Kidney capillary endothelial cell (primary cell): ENCODE measurements at regions not wholly inside any gene's neighbourhood (a gene's known extent, or its start where the extent isn't known, plus 50 kb on each side); places are given as distances from the start of the nearest gene placed in this dataset.
"Not testable (repeated sequence)": the region's sequence is repeated elsewhere in the genome, so short reads cannot be mapped to it uniquely, and the experiment has no call there.

Experiments
- DNase-seq: peaks from one replicate; pipeline ENCODE4 v3.0.0-alpha.2; 2018; ENCODE audit warnings: low spot score

- DNase-seq = no peak
These were observed 153.8 kb downstream of the UNC5CL start for GRCh38 chr6:40885139-40885774.

- no peak for DNase-seq
These were observed 156.6 kb downstream of the UNC5CL start for GRCh38 chr6:40882323-40882997.

DNA sequence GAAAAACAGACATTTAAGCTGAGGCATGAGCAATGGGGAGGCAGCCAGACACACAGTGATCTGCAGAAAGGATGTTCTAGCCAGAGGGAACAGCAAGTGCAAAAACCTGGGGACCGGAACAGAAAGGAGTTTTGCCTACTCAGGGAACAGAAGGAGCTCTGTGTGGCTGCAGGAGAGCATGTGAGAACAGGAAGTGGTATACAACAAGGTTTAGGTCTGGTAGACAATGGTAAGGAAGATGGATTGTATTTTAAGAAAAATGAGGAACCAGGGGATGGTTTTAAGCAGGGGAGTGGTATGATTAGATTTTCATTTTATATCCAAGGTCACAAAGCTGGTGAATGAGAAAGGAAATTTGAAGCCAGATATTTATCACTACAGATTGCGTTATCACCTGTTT lies 157.5 kb downstream of the UNC5CL start:
- DNase-seq = no peak

DNA sequence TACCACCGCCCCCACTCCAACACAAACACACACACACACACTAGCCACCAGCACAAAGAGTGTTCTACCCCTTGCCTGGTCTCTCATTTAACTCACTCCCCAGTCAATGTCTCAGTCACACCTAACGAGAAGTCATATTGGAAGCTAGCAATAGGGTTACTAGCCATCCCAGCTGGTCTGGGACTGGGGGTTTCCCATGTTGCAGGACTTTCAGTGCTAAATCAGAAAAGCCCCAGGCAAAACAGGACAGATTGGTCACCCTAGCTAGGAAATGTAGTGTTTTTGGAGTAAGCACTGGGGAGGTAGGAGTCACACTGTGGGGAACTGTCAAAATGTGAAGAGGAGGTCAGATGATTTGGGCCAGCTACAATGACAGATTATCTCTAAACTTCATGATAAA lies 158.1 kb downstream of the UNC5CL start:
- DNase-seq = no peak

DNA sequence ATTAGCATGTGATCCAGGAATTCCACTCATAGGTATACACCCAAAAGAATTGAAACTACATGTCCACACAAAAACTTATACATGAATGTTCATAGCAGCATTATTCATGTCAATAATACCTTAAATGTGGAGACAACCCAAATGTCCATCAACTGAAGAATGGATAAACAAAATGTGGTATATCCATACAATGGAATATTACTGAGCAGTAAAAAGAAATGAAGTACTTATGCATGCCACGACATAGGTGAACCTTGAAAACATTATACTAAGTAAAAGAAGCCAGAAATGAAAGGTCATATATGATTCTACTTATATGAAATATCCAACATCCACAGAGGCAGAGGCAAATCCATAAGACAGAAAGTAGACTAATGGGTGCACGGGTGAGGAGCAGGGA lies 159.9 kb downstream of the UNC5CL start:
- no peak for DNase-seq

- DNase-seq = no peak
These were observed 161.7 kb downstream of the UNC5CL start for GRCh38 chr6:40877362-40877761.

DNA sequence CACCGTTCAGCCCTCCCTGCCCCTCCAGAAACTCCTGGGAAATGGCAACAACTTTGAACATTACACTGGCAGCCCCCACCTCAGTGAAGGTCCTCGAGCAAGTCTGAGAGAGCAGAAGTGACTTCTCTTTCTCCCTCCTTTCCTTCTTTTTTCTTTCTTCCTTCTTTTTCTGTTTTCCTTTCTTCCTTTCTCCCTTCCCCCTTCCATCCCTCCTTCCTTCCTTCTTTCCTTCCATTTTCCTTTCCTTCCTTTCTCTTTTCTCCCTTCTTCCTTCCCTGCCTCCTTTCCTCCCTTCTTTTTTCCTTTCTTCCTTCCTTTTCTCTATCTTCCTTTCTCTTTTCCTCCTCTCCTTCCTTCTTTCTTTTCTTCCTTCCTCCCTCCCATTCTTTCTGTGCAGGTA lies 162.7 kb downstream of the UNC5CL start:
- DNase-seq = no peak

GRCh38 chr6:40874495-40874894 lies 164.5 kb downstream of the UNC5CL start:
- no peak for DNase-seq

DNA sequence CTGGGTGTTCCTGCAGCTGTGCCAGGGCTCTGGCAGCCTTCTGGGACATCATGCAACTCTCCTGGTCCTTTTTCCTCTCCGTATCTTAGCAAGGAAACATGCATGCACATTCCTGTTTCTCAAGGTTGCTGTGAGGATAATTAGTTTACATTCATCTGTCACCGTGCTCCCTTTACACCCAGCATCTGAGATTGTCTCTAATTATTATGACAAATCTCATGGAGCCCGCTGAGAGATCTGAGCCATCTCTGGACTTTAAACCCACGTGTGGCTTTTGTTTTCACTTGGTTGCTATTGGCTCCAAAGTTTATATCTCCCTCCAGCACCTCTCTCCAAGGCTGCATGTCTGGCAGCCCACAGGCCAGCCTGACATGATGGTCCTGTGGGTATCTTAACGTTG lies 167.6 kb downstream of the UNC5CL start:
- no peak for DNase-seq

- not testable (repeated sequence) for DNase-seq
These were observed 170.7 kb downstream of the UNC5CL start for GRCh38 chr6:40868089-40868865.

GRCh38 chr6:40867527-40867926 lies 171.5 kb downstream of the UNC5CL start:
- DNase-seq = not testable (repeated sequence)

DNA sequence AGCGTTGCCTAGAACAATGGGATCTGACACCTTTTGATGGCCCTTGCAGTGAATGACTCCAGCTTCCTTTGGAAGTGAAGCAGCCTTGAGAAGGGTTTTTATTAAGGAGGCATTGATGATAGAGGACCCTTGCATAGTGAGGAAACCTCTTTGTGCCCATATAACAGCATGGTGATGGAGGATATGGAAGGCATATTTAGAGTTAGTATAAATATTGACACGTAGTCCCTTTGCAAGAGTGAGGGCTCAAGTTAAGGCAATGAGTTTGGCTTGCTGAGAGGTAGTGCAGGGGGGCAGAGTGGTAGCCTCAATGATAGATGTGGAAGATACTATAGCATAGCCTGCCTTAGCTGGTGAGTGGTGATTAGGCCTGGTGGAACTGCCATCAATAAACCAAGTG lies 173.8 kb downstream of the UNC5CL start:
- DNase-seq = not testable (repeated sequence)

DNA sequence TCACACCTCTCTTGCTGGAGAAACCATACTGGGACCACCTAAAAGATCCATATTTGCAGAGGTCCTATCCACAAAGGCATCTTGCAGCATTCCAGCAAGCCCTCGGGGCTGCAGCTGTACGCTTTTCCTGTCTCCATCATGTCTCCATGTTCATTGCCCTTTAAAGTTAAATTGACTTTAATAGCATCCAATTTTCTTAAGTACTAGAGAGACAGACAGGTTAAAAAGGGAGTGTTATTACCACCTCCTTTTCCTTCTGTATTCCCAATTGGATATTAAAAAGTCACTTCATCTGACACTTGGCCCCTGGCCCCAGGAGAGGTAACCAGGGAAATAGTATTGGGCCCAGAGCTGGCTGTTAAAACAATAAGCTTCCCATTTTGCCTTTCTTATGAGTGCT lies 178.6 kb downstream of the UNC5CL start:
- no peak for DNase-seq

GRCh38 chr6:40856271-40856670 lies 182.8 kb downstream of the UNC5CL start:
- DNase-seq = no peak

DNA sequence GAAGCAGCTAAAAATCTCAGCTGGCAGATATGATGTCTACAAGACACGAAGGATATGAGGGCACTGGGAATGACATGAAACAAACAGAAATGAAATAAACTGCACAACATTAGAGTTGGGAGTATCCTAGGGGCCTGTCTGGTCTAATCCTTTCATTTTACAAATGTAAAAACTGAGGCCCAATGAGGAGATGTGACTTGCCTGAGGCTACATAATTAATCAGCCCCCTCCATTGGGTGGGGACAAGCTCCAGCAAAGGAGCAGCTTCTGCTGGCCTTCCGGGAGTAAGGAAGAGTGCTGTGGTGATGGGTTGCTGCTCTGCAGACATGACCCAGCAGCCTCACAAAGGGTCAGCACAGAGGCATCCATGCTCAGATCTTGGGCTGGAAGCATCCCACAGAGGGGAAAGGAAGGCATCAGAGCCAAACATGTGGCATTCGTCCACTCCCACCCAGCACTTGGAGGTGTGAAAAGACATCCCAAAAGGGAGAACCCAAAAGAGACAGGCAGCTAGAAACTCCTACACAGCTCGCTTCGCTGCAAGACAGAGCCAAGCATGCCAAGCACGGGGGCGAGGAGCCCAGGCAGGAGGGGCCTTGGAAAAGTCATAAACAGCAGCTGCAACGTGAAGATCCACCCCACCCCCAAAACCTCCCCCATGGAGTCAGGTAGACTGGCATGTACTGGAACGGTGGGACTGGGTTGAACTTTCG lies 183.7 kb downstream of the UNC5CL start:
- DNase-seq = no peak

DNA sequence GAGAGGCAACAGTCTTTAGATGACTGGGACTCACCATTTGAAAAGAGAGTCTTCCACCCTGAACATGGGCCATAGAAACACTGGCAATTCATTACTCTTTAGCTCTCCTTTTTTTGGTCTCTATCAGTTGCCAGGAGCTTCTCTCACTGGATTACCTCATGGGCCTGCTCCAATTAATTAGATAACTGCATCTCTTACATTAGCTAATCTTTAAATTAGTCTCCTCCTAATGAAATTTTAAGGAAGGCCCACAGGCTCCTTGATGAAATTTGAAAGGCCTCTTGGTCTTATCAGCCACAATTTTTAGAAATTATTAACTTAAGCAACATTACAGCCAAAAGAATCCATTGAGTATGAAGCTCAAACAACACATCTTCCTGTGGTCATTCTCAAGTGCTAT lies 184.4 kb downstream of the UNC5CL start:
- no peak for DNase-seq

DNA sequence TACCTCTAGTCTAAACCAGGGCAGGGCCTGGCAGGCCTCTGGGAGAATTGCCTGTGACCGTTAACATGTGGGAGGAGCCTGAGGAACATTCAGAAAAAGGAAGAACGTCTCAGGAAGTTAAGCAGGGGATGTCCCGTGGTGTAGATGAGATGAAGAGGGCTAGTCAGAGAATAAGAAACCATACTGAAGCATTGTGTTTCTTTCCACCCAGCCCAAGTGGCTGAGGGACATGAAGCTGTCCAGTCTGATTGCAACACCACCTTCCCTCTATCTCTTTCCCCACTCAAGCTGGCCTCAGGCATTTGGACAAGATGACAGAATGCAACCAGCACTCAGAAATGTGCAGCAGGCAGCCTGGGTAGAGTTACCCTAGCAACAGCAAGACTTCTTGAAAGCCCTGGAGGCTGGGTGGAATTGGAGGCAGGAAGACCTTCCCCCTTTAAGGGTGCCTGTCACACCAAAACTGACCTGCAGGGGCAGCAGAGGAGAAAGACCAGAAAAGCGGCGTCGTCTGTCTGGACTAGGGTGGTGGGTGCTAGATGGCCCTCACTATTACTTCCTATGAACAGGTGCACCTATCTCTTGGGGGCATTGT lies 186.1 kb downstream of the UNC5CL start:
- no peak for DNase-seq

GRCh38 chr6:40849546-40849945 lies 189.5 kb downstream of the UNC5CL start:
- no peak for DNase-seq

- DNase-seq = no peak
These were observed 190.0 kb downstream of the UNC5CL start for GRCh38 chr6:40848868-40849514.

DNA sequence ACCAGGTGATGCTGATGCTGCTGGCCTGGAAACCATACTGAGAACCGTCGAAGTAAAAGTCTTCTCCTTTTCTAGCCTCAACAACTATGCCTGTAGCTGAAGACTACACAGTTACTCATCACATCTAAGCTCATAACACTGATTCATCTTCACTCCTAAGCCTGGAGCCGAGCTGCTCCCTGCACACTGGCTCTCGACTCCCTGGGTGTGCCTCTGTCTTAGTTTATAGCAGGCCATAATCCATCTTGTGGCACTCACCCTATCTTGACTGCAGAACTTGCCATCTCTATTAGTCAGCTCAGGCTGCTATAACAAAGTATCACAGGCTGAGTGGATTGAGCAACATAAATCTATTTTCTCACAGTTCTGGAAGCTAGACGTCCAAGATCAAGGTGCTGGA lies 191.0 kb downstream of the UNC5CL start:
- DNase-seq = no peak

DNA sequence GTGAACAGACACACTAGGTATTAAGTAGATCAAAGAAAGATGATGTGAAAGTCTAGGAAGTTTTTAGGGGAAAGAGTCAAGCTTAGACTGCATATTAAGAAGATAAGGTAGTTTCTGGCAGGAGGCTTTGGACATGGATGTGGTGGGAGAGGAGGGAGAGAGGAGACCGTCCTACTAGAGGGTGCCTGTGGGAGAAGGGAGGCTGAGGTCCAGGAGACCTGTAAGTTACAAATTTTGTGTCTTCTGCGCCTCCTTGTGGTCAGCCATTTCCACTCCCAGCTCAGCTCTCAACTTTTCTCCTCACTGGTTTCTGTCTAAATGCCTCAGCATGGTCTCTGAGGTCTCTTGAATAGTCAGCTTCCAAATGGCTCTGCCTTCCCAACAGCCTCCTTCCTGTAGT lies 193.5 kb downstream of the UNC5CL start:
- DNase-seq = peak; percentile 40

- no peak for DNase-seq
These were observed 194.8 kb downstream of the UNC5CL start for GRCh38 chr6:40844246-40844645.
